ENCODE measurements at regions not wholly inside any gene's neighbourhood (a gene's known extent, or its start where the extent isn't known, plus 50 kb on each side); places are given as distances from the start of the nearest gene placed in this dataset.
"Not testable (repeated sequence)": the region's sequence is repeated elsewhere in the genome, so short reads cannot be mapped to it uniquely, and the experiment has no call there.

DNA sequence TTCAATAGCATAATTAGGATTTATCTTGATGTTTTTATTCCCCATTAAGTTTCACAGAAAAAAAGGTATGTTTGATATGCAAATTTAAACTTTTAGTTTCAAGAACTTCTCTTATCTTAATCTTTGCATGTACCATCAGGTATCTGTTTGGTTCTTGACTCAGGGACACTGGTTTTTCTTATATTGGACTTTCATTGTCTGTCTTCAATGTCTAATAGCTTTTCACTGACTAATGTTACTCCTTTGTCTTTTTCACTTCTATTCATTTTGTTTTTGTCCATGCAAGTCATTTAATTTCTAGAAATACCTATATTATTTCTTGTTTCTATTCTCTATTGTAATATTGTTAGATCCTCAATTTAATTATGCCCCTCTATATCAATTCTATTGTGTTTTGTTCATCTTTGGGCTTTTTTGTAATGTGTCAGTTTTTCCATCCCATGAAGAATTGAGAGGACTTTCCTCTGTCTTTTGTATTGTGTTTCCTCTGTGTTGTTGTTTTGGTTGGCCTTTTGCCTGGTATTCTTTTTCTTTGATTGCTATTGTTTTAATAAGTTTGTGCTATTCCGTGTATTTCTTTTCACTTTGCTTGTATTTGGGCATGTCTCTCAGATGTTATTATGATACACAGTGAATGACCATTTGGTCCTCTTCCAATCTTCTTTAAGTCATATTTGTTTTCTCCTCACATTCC, 58.3 kb upstream of the ANKRD10 start:
- no peak overlapping the region for H3K4me3 Mint-ChIP-seq (ENCODE audit: unreplicated experiment)
- BruUV-seq (replicated peaks): no TSS peak
- intact Hi-C loops (cut with micrococcal nuclease): no loop called here
- TF ChIP-seq, protein P1, sequence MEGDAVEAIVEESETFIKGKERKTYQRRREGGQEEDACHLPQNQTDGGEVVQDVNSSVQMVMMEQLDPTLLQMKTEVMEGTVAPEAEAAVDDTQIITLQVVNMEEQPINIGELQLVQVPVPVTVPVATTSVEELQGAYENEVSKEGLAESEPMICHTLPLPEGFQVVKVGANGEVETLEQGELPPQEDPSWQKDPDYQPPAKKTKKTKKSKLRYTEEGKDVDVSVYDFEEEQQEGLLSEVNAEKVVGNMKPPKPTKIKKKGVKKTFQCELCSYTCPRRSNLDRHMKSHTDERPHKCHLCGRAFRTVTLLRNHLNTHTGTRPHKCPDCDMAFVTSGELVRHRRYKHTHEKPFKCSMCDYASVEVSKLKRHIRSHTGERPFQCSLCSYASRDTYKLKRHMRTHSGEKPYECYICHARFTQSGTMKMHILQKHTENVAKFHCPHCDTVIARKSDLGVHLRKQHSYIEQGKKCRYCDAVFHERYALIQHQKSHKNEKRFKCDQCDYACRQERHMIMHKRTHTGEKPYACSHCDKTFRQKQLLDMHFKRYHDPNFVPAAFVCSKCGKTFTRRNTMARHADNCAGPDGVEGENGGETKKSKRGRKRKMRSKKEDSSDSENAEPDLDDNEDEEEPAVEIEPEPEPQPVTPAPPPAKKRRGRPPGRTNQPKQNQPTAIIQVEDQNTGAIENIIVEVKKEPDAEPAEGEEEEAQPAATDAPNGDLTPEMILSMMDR (IDR thresholded peaks at IDR 0.05; ENCODE audit: unreplicated experiment): no peak
- no peaks in the 10 kb centered on the region for H3K9me3 Mint-ChIP-seq (ENCODE audit: unreplicated experiment)
- CTCF ChIA-PET: interaction anchor here (0.9 kb wide), 1 partner anchor 59 kb away, joined by 3 read pairs; no protein-coding TSS in a partner anchor
- peaks cover 6% of the 10 kb centered on the region for H3K4me1 Mint-ChIP-seq (ENCODE audit: insufficient read depth, unreplicated experiment)
- POLR2A ChIA-PET: no interaction called here
- no peak overlapping the region for H3K27ac Mint-ChIP-seq (ENCODE audit: low read depth, unreplicated experiment)
- H3K27me3 Mint-ChIP-seq (ENCODE audit: insufficient read depth, unreplicated experiment): no peaks in the 10 kb centered on the region
- H3K36me3 Mint-ChIP-seq (ENCODE audit: insufficient read depth, unreplicated experiment): no peaks in the 10 kb centered on the region
- DNase-seq (ENCODE audit: unreplicated experiment): no peak

DNA sequence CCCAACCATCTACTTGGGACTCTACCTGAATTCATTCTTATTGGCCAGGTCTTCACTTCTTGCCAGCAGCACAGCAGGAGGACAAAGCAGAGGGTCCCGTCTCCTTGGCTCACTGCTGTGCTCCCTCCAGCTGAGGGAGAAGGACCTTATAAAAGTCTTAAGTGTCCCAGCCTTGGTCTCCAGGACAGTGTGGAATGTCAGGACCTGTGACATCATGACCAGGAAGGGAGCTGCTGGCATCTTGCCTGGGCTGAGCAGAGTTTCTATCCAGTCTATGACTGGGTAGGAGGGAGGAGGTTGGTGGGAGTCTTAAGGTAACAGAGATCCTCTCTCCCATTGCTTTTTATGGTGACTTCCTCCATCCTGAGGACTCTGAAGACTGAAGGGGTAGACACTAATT, 56.6 kb upstream of the ANKRD10 start:
- intact Hi-C loops (cut with micrococcal nuclease): no loop called here
- Mint-ChIP-seq H3K27me3 (ENCODE audit: insufficient read depth, unreplicated experiment) (no peaks in the 10 kb centered on the region), H3K36me3 (ENCODE audit: insufficient read depth, unreplicated experiment) (no peaks in the 10 kb centered on the region), H3K27ac (ENCODE audit: low read depth, unreplicated experiment) (no peak overlapping the region), H3K9me3 (ENCODE audit: unreplicated experiment) (peaks cover 6% of the 10 kb centered on the region), H3K4me1 (ENCODE audit: insufficient read depth, unreplicated experiment) (peaks cover 6% of the 10 kb centered on the region), H3K4me3 (ENCODE audit: unreplicated experiment) (no peak overlapping the region)
- TF ChIP-seq, protein P1 (IDR thresholded peaks at IDR 0.05; ENCODE audit: unreplicated experiment): no peak
- DNase-seq (ENCODE audit: unreplicated experiment): peak; percentile 3
- no TSS peak for BruUV-seq (replicated peaks)
- ChIA-PET CTCF (no interaction called here), POLR2A (no interaction called here)

DNA sequence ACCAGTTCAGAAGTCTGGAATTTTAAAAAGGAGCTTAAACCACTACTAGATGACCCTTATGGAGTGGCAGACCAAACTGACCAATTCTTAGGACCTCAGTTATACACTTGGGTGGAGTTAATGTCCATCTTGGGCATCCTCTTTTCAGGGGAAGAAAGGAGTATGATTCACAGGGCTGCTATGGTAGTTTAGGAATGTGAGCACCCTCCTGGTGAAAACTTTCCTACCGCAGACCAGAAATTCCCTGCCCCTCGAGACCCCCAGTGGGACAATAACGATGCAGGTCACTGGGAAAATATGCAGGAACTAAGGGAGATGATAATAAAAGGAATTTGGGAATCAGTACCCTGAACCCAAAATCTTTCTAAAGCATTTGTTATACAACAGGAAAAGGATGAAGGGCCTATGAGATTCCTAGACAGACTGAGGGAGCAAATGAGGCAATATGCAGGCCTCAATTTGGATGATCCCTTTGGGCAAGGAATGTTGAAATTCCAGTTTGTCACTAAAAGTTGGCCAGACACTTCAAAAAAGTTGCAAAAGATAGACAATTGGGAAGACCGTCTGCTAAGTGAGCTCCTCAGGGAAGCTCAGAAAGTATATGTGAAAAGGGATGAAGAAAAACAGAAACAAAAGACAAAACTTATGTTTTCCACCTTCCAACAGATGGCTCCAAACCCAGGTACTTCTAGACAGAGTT, 52.4 kb upstream of the ANKRD10 start:
- ChIA-PET CTCF (interaction anchor here (0.7 to 0.9 kb wide), 3 partner anchors 72 to 493 kb away, joined by 3 to 6 read pairs (median 3); no protein-coding TSS in a partner anchor), POLR2A (interaction anchor here (0.7 kb wide), 1 partner anchor 17 kb away, joined by 3 read pairs; no protein-coding TSS in a partner anchor)
- H3K27me3 Mint-ChIP-seq (ENCODE audit: insufficient read depth, unreplicated experiment); H3K9me3 Mint-ChIP-seq (ENCODE audit: unreplicated experiment); H3K4me3 Mint-ChIP-seq (ENCODE audit: unreplicated experiment); H3K27ac Mint-ChIP-seq (ENCODE audit: low read depth, unreplicated experiment); DNase-seq (ENCODE audit: unreplicated experiment); BruUV-seq (replicated peaks); H3K36me3 Mint-ChIP-seq (ENCODE audit: insufficient read depth, unreplicated experiment): not testable (repeated sequence)
- intact Hi-C loops (cut with micrococcal nuclease): loop anchor here (5.0 kb wide), 1 partner anchor 50 kb away; the partner anchor contains the start of gene ANKRD10
- peaks cover 11% of the 10 kb centered on the region for H3K4me1 Mint-ChIP-seq (ENCODE audit: insufficient read depth, unreplicated experiment)

DNA sequence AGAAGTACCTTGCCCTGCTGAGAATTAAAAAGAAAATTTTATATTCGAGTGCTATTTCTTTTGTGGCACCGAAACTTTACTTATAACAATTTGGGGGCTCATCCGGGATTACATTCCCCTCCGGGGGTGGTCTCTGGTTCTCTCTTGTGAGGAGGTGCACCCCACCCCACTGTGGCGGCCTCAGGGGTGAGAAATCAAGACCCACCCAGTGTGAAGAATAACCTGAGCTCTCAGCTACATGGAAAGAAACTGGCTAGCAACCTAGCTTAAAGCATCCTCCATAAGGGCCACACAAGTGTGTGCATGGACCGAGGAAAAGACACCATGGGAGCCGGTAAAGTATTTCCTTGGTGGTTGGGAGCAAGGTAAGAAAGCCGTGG, 50.9 kb upstream of the ANKRD10 start:
- Mint-ChIP-seq H3K27ac (ENCODE audit: low read depth, unreplicated experiment) (peak overlapping the region; percentile 50), H3K36me3 (ENCODE audit: insufficient read depth, unreplicated experiment) (no peaks in the 10 kb centered on the region), H3K27me3 (ENCODE audit: insufficient read depth, unreplicated experiment) (no peaks in the 10 kb centered on the region), H3K4me3 (ENCODE audit: unreplicated experiment) (no peak overlapping the region), H3K4me1 (ENCODE audit: insufficient read depth, unreplicated experiment) (peaks cover 11% of the 10 kb centered on the region), H3K9me3 (ENCODE audit: unreplicated experiment) (peaks cover 7% of the 10 kb centered on the region)
- intact Hi-C loops (cut with micrococcal nuclease): loop anchor here (5.0 kb wide), 1 partner anchor 48 kb away; the partner anchor contains the start of gene ANKRD10
- ChIA-PET POLR2A (interaction anchor here (0.7 kb wide), 1 partner anchor 9 kb away, joined by 3 read pairs; no protein-coding TSS in a partner anchor), CTCF (no interaction called here)
- no peak for DNase-seq (ENCODE audit: unreplicated experiment)
- BruUV-seq (replicated peaks): no TSS peak
- TF ChIP-seq, protein P1 (IDR thresholded peaks at IDR 0.05; ENCODE audit: unreplicated experiment): no peak
